ENCODE measurements at regions not wholly inside any gene's neighbourhood (a gene's known extent, or its start where the extent isn't known, plus 50 kb on each side); places are given as distances from the start of the nearest gene placed in this dataset.

DNA sequence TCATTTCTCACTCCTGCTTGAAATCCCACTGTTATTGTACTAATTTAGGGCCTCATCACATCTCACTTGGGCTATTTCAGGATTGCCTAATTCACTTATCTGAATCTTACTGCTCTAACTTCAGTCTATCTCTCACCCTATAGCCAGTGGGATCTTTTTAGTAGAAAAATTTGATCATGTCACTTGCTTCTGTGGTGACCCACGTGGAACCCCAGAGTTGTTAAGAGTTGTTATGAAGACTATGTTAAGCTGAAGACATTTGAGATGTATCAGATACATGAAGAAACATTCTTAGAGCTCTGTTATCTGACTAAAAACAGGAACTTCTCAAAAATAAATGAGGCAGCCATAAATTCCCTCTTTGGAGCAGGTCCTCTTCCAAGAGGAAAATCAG lies 1375.6 kb upstream of the TENM4 start:
- Histone ChIP-seq H3K4me1 (ENCODE audit: control insufficient read depth, insufficient read depth, low read length) (no peaks in the 10 kb centered on the region), H3K9ac (ENCODE audit: low read length) (no peak overlapping the region), H3K36me3 (ENCODE audit: control insufficient read depth, insufficient read depth, low read length, severe bottlenecking) (no peaks in the 10 kb centered on the region), H3K9me3 (ENCODE audit: control insufficient read depth, low read length) (no peaks in the 10 kb centered on the region), H3K27me3 (replicated peaks; ENCODE audit: control insufficient read depth, insufficient read depth, low read length) (no peaks in the 10 kb centered on the region), H3K4me3 (ENCODE audit: low read length) (no peak overlapping the region)
- no peak for DNase-seq (ENCODE audit: low read depth)

DNA sequence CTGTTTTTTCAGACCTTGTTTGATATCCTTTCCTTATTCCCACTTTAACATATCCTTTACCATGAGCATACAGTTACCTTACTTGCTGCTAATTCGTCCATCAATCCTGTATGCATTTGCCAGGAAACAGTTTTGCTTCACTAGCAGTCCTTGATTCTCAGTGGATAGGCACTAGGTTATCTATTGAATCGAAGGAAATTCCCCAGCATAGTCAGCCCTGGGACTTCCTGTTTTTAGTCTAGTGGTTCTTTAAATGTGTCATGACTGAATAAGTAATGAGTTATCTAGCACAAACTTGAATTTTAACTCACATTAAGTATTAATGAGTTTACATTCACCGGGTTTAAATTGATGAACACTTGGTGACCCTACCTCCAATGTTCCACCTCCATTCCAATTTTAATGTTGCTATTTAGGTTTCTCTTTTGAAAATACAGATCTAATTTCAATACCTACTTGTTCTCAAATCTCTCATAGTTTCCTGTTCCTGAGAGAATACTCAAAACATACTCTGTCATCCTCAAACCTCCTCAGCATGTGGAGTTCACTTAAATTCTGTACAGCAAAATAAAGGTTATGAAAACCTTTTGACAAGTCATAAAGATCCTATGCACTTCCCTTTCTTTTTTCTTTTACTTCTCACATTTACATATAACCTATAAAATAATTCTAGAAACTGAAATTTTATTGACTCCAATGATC lies 1375.1 kb upstream of the TENM4 start:
- no peaks in the 10 kb centered on the region for H3K4me1 ChIP-seq (ENCODE audit: control insufficient read depth, insufficient read depth, low read length)
- no peaks in the 10 kb centered on the region for H3K36me3 ChIP-seq (ENCODE audit: control insufficient read depth, insufficient read depth, low read length, severe bottlenecking)
- no peak overlapping the region for H3K4me3 ChIP-seq (ENCODE audit: low read length)
- H3K9me3 ChIP-seq (ENCODE audit: control insufficient read depth, low read length): no peaks in the 10 kb centered on the region
- no peak for DNase-seq (ENCODE audit: low read depth)
- no peak overlapping the region for H3K9ac ChIP-seq (ENCODE audit: low read length)
- no peaks in the 10 kb centered on the region for H3K27me3 ChIP-seq (replicated peaks; ENCODE audit: control insufficient read depth, insufficient read depth, low read length)

DNA sequence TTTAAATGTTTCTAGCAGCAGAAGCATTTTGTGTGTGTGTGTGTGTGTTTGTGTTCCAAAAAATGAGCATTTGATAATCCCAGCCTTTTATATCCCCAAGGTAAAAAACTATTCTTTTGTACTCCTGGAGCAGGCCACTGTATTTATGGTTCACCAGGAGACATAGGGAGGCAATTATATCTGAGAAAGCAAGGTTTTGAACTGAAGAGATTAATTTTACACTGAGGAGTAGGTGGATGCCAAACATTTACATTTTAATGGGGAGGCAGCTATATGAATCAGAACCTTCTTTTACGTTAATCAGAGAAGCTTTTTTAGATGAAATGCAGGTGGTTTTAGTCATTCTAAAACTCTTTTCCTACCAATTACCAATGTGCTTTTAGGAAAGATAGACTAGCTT lies 1374.0 kb upstream of the TENM4 start:
- Histone ChIP-seq H3K4me1 (ENCODE audit: control insufficient read depth, insufficient read depth, low read length) (no peaks in the 10 kb centered on the region), H3K9ac (ENCODE audit: low read length) (no peak overlapping the region), H3K4me3 (ENCODE audit: low read length) (no peak overlapping the region), H3K9me3 (ENCODE audit: control insufficient read depth, low read length) (no peaks in the 10 kb centered on the region), H3K27me3 (replicated peaks; ENCODE audit: control insufficient read depth, insufficient read depth, low read length) (no peaks in the 10 kb centered on the region), H3K36me3 (ENCODE audit: control insufficient read depth, insufficient read depth, low read length, severe bottlenecking) (no peaks in the 10 kb centered on the region)
- no peak for DNase-seq (ENCODE audit: low read depth)

DNA sequence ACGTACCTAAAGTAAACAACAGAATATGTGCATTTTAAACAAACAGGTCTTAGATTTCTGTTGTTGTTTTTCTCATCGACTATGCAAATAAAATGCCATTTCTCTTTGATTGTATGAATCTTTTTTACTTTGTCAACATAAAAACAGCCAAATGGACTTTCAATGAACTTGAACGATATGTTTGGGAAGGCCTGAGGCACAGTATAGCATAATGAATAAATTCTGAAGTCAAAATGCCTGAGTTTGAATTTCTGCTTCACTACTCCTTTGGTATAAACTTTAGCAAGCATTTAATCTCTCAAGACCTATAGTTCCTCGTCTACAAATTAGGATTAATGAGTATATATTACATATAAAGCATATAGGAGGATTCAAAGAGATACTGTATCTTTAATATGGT lies 1369.9 kb upstream of the TENM4 start:
- H3K27me3 ChIP-seq (replicated peaks; ENCODE audit: control insufficient read depth, insufficient read depth, low read length): no peaks in the 10 kb centered on the region
- no peak for DNase-seq (ENCODE audit: low read depth)
- H3K4me3 ChIP-seq (ENCODE audit: low read length): no peak overlapping the region
- no peaks in the 10 kb centered on the region for H3K36me3 ChIP-seq (ENCODE audit: control insufficient read depth, insufficient read depth, low read length, severe bottlenecking)
- H3K9me3 ChIP-seq (ENCODE audit: control insufficient read depth, low read length): no peaks in the 10 kb centered on the region
- H3K4me1 ChIP-seq (ENCODE audit: control insufficient read depth, insufficient read depth, low read length): no peaks in the 10 kb centered on the region
- H3K9ac ChIP-seq (ENCODE audit: low read length): no peak overlapping the region

DNA sequence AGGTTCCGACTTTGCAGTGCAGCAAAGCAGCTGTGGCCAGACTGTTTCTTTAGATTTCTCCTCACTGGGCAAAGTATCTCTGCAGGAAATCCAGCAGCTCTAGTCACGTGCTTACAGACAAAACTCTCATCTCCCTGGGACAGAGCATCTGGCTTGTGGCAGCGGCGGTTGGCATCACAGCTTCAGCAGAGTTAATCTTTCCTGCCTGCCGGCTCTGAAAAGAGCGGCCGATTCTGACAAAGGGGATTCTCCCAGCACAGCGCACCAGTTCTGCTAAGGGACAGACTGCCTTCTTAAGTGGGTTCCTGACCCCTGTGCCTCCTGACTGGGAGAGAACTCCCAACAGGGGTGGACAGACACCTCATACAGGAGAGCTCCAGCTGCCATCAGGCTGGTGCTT lies 1357.3 kb upstream of the TENM4 start:
- no peaks in the 10 kb centered on the region for H3K4me1 ChIP-seq (ENCODE audit: control insufficient read depth, insufficient read depth, low read length)
- H3K36me3 ChIP-seq (ENCODE audit: control insufficient read depth, insufficient read depth, low read length, severe bottlenecking): no peaks in the 10 kb centered on the region
- no peak overlapping the region for H3K9ac ChIP-seq (ENCODE audit: low read length)
- H3K27me3 ChIP-seq (replicated peaks; ENCODE audit: control insufficient read depth, insufficient read depth, low read length): no peaks in the 10 kb centered on the region
- no peak for DNase-seq (ENCODE audit: low read depth)
- peaks cover 23% of the 10 kb centered on the region for H3K9me3 ChIP-seq (ENCODE audit: control insufficient read depth, low read length)
- H3K4me3 ChIP-seq (ENCODE audit: low read length): no peak overlapping the region

DNA sequence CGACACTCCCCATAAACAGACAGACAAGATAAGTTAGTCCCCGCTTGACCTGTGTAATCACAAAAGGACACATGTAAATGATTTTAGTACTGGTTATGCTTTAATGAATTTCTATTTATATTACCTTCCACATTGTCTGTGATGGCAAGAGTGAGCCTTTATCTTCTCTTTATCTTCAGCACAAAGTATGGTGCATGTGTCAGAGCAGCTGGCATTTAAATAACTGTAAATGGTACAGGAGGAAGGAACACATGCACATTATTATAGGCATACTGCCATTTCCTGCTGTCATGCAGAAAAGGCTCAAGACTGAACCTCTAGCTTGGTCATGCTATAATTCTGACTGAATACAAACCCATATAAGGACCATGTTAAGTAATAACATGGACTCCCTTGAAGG lies 1342.7 kb upstream of the TENM4 start:
- no peak for DNase-seq (ENCODE audit: low read depth)
- Histone ChIP-seq H3K9ac (ENCODE audit: low read length) (no peak overlapping the region), H3K27me3 (replicated peaks; ENCODE audit: control insufficient read depth, insufficient read depth, low read length) (no peaks in the 10 kb centered on the region), H3K4me1 (ENCODE audit: control insufficient read depth, insufficient read depth, low read length) (no peaks in the 10 kb centered on the region), H3K36me3 (ENCODE audit: control insufficient read depth, insufficient read depth, low read length, severe bottlenecking) (no peaks in the 10 kb centered on the region), H3K9me3 (ENCODE audit: control insufficient read depth, low read length) (no peaks in the 10 kb centered on the region), H3K4me3 (ENCODE audit: low read length) (no peak overlapping the region)

DNA sequence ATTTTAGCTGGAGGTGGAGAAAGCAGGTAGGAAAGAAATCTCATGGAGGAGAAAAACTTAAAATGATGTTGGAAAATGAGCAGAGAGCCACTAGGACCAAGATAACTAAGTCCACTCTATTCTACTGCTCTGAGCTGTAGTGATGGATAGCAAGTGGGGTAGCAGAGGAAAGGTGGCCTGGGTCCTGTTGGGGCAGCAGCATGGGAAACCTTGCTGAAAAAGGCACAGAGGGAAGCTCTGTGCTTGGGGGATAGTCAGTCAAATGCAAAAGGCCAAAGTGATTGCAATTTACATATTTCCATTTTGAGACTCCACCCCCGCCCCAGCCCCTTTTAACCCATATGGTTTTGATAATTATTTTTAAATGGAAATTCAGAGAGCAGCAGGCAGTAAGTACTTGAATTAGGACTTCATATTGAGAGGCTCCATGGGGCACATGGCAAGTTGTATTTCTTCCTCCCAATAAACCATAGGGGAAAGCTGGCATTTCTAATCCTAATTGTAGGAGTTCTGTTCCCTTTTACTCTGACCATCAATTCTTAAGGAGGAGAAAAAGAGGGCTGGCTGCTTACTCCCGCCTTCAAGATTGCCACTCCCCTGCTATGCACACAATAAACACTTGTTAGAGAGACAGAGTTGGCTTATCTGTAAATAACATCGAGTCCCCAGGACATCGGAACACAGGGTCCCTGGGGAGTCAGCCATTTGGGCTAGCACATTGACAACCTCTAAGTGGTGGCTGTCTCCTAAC lies 1341.5 kb upstream of the TENM4 start:
- no peak overlapping the region for H3K4me3 ChIP-seq (ENCODE audit: low read length)
- DNase-seq (ENCODE audit: low read depth): no peak
- H3K9me3 ChIP-seq (ENCODE audit: control insufficient read depth, low read length): no peaks in the 10 kb centered on the region
- H3K9ac ChIP-seq (ENCODE audit: low read length): no peak overlapping the region
- no peaks in the 10 kb centered on the region for H3K4me1 ChIP-seq (ENCODE audit: control insufficient read depth, insufficient read depth, low read length)
- no peaks in the 10 kb centered on the region for H3K27me3 ChIP-seq (replicated peaks; ENCODE audit: control insufficient read depth, insufficient read depth, low read length)
- H3K36me3 ChIP-seq (ENCODE audit: control insufficient read depth, insufficient read depth, low read length, severe bottlenecking): no peaks in the 10 kb centered on the region

DNA sequence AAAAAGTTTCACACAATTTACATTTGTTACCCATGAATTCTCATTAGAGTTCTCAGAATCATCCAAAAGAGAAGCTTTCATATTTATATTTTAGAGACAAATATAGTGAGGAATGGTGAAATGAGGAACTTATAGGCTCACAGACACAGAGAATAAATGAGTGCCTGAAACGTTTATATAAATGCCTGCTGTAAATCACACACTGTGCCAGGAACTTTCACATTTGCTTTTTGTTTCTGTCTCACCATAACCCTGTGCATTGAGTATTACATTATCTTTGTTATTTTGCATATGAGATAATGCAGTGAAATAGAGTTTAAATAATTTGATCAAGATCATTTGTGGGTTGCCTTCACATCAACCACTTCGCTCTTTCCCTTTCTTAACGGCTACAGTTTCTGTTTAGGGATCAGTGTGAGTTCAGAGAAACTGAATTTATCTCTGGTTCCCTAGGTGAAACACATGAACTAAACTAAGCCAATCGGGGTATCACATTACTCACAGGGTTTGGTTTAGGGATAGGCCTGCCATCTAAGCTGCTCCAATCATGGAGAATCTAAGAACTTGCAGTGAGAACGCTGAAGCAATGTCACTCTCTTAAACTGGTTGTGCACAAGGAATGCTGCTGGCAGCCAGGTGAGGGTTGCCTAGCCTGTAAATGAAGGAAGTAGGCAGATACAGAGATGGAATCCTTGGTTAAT lies 1339.2 kb upstream of the TENM4 start:
- no peak overlapping the region for H3K4me3 ChIP-seq (ENCODE audit: low read length)
- H3K36me3 ChIP-seq (ENCODE audit: control insufficient read depth, insufficient read depth, low read length, severe bottlenecking): no peaks in the 10 kb centered on the region
- H3K9me3 ChIP-seq (ENCODE audit: control insufficient read depth, low read length): no peaks in the 10 kb centered on the region
- no peak for DNase-seq (ENCODE audit: low read depth)
- H3K4me1 ChIP-seq (ENCODE audit: control insufficient read depth, insufficient read depth, low read length): no peaks in the 10 kb centered on the region
- H3K27me3 ChIP-seq (replicated peaks; ENCODE audit: control insufficient read depth, insufficient read depth, low read length): no peaks in the 10 kb centered on the region
- H3K9ac ChIP-seq (ENCODE audit: low read length): no peak overlapping the region

DNA sequence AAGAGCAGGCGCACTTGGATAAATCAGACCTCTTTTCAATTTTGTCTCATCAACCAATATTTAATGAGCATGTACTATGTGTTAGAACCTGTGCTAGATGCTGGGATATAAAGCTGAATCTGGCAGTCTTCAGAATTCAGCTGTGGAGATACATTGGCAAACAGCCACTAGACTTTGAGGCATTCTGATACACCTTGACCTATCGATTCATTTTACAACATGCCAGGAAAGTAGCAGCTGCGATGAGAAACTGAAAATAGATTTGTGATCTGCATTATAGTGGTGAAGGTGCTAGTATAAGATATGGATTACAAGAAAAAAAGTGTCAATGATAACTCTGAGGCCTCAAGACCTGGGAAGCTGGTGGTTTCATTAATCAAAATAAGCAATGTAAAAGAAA lies 1338.1 kb upstream of the TENM4 start:
- Histone ChIP-seq H3K9me3 (ENCODE audit: control insufficient read depth, low read length) (no peaks in the 10 kb centered on the region), H3K4me3 (ENCODE audit: low read length) (no peak overlapping the region), H3K4me1 (ENCODE audit: control insufficient read depth, insufficient read depth, low read length) (no peaks in the 10 kb centered on the region), H3K9ac (ENCODE audit: low read length) (no peak overlapping the region), H3K36me3 (ENCODE audit: control insufficient read depth, insufficient read depth, low read length, severe bottlenecking) (no peaks in the 10 kb centered on the region), H3K27me3 (replicated peaks; ENCODE audit: control insufficient read depth, insufficient read depth, low read length) (no peaks in the 10 kb centered on the region)
- DNase-seq (ENCODE audit: low read depth): no peak

DNA sequence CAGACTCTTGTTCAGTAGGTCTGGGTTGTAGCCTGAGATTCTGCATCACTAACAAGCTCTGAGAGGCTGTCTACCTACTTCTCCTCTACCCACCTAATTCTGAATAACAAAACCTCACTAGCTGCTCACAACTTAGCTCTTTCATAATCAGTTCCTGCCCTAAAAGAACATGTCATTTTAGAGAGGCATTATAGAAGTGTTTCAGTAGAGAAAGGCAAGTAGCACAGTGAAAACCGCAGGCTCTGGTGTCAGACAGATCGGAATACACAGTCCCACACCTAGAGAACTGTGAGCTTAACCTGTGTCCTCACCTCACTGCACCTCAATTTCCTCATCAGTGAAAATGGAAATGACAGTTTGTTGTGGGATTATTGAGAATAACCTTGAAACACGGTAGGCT lies 1337.6 kb upstream of the TENM4 start:
- Histone ChIP-seq H3K36me3 (ENCODE audit: control insufficient read depth, insufficient read depth, low read length, severe bottlenecking) (no peaks in the 10 kb centered on the region), H3K9me3 (ENCODE audit: control insufficient read depth, low read length) (no peaks in the 10 kb centered on the region), H3K4me1 (ENCODE audit: control insufficient read depth, insufficient read depth, low read length) (no peaks in the 10 kb centered on the region), H3K9ac (ENCODE audit: low read length) (no peak overlapping the region), H3K27me3 (replicated peaks; ENCODE audit: control insufficient read depth, insufficient read depth, low read length) (no peaks in the 10 kb centered on the region), H3K4me3 (ENCODE audit: low read length) (no peak overlapping the region)
- no peak for DNase-seq (ENCODE audit: low read depth)

DNA sequence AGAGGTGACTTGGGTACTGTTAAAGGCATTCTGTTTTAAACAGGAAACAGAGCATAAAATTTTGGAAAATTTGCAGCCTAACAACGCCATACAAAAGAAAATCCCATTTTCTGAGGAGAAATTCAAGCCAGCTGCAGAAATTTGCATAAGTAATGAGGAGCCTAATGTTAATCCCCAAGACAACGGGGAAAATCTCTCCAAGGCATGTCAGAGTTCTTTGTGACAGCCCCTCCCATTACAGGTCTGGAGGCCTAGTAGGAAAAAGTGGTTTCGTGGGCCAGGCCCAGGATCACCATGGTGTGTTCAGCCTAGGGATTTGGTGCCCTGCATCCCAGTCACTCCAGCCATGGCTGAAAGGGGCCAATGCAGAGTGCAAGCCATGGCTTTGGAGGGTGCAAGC lies 1333.1 kb upstream of the TENM4 start:
- H3K9me3 ChIP-seq (ENCODE audit: control insufficient read depth, low read length): no peaks in the 10 kb centered on the region

More for the DNA sequence above, 1333.1 kb upstream of the TENM4 start:
- Histone ChIP-seq H3K27me3 (replicated peaks; ENCODE audit: control insufficient read depth, insufficient read depth, low read length) (no peaks in the 10 kb centered on the region), H3K36me3 (ENCODE audit: control insufficient read depth, insufficient read depth, low read length, severe bottlenecking) (no peaks in the 10 kb centered on the region), H3K4me1 (ENCODE audit: control insufficient read depth, insufficient read depth, low read length) (no peaks in the 10 kb centered on the region), H3K9ac (ENCODE audit: low read length) (no peak overlapping the region), H3K4me3 (ENCODE audit: low read length) (no peak overlapping the region)
- no peak for DNase-seq (ENCODE audit: low read depth)

All from adipocyte (in vitro differentiated cells).